Fibroblast of skin of scalp (primary cell): ENCODE measurements at regions not wholly inside any gene's neighbourhood (a gene's known extent, or its start where the extent isn't known, plus 50 kb on each side); places are given as distances from the start of the nearest gene placed in this dataset.

ENCODE experiments used
- DNase-seq: peaks from one replicate; pipeline ENCODE4 v3.0.0-alpha.2; 2013

GRCh38 chr5:1949253-1949652 is 66.5 kb upstream of the IRX4 start:
- no peak for DNase-seq

DNA sequence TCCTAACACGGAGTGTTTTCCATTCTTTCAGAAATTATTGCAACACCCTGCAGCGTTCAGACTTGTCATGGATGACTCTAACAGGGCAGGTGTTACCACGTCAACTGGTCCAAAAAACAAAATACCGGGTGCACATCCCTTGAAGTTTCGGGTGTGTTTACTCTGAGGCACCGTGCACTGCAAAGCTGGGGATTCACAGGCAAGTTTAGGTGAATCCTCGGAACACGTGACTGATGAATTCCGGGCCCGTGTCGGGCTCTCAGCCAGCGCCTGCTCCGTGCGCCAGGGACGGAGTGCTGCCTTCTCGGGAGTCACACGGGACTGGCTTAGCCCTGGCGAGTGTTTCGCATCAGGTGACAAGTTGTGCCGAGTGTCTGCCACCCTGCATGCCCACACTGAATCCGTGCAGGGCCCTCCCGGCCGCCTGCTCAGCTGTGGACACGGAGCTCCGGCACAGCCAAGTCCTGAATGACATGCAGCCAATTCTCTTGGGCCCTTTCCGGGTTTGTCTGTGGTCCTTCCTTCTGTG is 66.0 kb upstream of the IRX4 start:
- no peak for DNase-seq

DNA sequence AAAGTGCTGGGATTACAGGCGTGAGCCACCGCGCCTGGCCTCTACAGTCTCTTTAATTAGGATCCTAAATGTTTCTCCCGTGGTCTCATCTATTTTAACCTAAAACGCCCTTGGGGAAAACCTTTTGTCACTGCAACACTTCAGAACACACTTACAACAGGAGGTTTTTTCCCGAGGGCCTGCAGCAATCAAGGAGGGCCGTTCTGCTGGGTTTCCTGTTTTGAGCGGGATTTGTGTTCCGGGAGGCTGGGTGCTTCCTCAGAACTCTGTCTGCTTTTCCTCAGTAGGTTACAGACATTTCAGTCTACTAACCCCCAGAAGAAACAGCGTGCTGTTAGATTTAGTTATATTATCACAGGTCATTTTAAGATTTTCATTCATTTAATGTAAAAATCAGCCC is 65.4 kb upstream of the IRX4 start:
- no peak for DNase-seq

- no peak for DNase-seq
Measured at GRCh38 chr5:1946776-1947175, 64.1 kb upstream of the IRX4 start.

DNA sequence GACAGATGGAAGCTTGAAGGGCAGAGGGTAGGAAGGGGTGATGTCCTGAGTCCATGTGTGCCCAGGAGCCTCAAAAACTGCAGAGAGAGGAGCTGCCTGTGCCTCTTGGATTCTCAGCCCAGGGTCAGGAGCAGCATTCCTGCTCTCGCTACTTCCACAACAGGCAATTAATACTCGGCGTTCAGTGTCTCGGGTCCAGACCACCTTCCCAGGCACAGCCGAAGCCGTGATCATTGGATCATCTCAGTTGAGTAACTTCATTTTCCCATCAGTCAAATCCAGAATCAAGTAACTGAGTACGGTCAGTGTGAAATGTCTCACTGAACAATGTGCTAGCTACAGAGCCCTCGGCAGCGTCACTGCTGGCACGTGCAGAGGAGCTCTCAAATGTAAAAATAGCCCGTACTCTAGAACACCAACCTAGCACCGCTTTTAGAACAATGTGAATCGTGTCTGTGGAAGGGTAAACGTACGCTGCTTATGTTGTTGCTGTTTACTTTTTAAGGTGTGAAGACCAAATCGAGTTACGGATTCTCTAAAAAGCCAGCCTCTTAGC is 63.5 kb upstream of the IRX4 start:
- DNase-seq: no peak

DNA sequence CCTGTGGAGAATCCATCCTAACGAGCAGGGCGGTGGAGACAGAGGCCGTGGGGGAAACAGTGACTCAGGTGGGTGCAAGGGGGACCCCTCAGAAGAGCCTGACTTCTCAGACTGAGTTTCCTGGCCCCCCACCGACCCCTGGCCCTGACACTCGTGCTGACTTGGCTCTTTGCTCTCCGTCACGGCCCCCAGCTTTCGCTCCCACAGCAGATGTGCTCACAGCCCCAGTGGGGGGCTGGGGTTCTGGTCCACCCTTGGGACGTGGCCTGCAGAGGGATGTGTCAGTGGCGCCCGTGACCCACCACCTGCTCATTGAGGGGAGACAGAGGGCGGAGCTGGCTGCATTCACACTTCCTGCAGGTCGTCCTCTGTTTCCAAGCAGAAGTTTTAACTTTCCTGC is 62.9 kb upstream of the IRX4 start:
- DNase-seq: no peak

DNA sequence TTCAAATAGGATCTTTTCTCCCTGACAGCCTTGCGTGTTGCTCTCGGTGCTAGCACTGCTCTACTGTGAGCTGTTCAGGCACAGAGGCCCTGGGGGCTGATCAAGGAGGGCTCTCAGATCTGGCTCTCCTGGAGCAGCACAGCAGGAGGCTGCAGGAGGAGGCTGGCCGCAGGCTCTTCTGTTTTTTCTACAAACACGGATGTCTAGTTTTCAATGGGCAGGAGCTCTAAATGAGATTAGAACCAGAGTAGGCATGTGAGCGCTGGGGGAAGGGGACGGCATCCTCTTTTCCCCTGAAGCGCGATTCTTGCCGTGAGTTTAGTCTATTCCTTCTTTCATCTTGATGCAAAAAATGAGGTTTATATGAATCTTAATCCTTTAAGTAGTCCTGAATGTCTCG is 61.7 kb upstream of the IRX4 start:
- DNase-seq: no peak

DNA sequence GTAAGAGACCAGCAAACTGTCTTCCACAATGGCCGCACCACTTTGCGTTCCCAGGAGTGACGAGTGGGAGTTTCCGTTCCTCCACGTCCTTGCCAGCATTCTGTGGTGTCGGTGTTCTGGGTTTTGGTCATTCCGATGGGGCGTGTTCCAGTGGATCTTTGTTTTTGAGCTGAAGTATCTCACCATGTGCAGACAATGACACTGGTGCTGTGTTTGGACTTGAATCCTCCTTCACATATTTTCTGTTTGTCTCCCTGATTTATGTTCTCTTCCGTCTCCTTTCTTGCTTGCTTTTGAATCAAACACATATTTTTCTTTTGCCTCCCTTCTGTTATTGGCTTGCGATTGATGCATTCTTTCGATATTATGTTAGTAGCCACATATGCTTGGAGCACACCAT is 60.8 kb upstream of the IRX4 start:
- no peak for DNase-seq

DNA sequence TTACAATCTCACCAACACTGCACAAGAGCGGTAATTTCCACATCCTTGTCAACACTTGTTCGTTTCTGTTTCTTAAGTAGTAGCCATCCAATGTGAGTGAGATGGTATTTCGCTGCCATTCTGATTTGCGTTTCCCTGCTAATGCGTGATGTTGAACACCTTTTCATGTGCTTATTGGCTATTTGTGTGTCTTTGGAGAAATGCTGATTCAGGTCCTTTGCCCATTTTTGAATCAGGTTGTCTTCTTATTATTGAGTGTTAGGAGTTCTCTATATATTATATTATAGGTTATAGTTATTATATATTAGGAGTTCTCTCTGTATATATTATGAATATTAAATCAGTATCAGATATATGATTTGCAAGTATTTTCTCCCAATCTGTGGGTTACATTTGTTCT is 59.9 kb upstream of the IRX4 start:
- DNase-seq: no peak

DNA sequence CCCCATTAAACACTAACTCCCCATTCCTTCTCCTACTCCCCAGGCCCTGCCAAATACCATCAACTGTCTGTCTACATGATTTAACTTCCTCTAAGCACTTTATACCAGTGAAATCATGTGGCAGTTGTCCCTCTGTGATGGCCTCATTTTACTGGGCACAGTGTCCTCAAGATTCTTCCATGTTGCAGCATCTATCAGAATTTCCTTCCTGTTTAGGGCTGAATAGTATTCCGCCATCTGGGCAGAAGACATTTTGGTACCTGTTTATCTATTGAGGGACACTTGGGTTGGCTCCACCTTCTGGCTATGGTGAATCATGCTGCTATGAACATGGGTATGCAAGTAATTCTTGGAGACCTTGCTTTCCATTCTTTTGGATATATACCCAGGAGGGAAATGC is 59.4 kb upstream of the IRX4 start:
- DNase-seq: no peak

DNA sequence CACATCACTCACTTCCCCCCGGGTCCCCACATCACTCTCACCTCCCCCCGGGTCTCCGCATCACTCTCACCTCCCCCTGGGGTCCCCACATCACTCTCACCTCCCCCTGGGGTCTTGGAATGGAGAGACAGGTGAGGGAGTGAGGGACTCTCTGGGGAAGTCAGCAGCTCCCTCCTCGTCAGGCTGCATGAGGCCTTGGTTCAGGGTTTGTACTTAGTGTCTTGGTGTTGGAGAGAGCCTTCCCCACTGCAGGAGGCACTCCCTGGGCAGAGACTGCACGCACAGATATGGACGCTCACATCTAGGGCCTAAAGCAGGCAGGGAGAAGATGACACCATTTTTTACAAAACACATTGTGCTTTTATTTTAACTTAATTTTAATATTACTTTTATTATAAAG is 56.5 kb upstream of the IRX4 start:
- no peak for DNase-seq

DNA sequence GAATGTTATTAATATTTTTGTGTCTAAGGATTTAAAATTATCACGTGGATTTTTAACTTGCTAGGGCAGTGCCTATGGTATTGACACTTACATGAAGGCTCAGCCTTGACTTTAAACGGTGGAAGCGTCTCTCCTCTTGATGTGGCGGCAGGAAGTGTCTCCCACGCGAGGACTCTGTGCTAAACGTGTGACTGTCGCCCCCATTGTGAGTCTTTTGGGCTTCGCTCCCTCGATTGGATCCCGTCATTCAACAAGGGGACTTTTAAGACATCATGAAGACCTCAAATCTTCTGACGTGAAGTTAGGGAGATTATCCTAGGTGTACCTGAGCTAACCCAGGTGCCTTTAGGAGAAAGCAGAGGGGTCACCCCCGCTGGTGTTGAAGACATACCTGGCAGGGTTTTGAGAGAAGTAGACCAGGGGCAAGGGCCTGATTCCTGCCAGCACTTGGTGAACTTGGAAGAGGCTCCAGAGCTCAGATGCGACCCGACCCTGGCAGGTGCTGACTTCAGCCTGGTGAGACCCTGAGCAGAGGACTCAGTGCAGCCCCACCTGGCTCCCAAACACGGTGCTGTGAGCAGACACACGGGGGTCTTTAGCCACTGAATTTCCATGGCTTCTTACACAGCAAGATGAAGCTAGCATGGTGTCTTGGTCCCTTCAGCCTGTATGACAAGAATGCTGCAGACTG is 55.7 kb upstream of the IRX4 start:
- DNase-seq: no peak

- DNase-seq: no peak
Measured at GRCh38 chr5:1937590-1937989, 54.9 kb upstream of the IRX4 start.

DNA sequence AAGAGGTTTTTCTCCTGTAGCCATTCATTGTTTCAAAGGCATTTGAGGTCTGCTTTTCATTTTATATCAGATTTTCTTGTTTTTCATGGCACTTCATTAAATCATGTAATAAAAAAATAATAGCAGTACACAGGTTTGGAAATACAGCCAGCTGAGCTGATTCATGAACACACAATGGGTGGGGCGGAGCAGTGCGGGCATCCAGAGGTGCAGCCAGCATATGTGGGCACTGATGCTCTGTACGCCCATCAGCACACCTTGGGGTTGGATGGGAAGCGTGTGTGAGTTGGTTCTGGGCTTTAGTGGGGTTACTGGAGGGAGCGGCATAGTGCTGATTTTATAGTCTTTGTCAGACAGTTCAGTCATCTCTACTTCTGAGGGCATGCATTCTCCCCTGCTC is 54.2 kb upstream of the IRX4 start:
- no peak for DNase-seq

- no peak for DNase-seq
Measured at GRCh38 chr5:1936413-1936812, 53.7 kb upstream of the IRX4 start.

- DNase-seq: no peak
Measured at GRCh38 chr5:1934801-1935429, 52.2 kb upstream of the IRX4 start.

DNA sequence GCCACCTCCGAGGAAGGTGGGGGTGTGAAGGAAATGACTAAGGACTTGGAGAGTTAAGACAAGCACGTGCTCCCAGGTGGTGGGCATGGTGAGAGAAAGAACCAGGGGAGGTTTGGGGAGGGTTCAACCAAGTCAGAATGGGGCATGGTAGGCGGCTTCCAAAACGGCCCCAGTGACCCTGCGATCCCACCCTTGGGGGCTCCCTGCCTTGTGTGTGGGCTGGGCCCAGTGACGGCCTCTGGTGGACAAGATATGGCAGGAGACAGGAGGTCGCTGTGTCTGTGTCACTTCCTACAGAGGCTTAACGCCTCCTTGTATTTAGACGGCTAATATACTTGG is 51.3 kb upstream of the IRX4 start:
- no peak for DNase-seq

DNA sequence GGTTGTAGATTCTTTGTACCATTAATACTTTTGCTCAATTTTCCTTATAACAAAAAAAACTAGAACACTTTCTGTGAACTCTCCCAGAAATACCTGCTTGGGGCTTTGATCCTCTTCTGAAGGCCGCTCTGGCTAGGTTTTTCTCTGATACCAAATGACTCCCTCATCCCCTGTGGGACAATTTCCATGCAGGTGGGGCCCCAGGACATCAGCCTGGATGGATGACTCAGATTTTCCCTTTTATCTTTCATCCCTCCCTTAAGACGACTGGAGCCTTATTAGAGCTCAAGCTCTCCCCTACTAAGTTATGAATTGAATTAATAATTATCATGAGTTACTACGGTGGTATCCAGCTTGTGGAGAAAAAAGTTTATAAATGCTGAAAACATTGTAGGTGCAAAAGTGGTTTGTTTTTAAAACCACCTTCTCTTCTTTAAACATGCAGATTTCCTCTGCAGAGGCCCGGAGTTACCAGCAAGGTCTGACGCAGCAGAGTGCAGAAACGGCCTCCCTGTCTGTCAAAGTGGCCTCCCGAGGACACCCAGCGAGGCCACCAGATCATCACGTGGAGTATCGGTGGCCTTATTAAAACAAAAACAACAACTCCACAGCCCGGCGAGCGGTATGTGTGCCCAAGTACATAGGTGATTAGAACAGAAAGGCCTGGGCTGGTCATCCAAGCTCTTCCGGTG is 50.8 kb upstream of the IRX4 start:
- DNase-seq: no peak
